Natural killer cell (primary cell): ENCODE measurements at regions not wholly inside any gene's neighbourhood (a gene's known extent, or its start where the extent isn't known, plus 50 kb on each side); places are given as distances from the start of the nearest gene placed in this dataset.

Source experiments
- ATAC-seq, 3 donors: fragments of 150-1000 bp in 2 of 3; fragments of 200-7000 bp in 1 of 3; cut with Tn5 transposase; 1 replicate in 1 of 3; 2 replicates in 2 of 3; pipeline ENCODE4 v1.10.0; 2021; ENCODE audit warnings: mild to moderate bottlenecking in 2 of 3, moderate library complexity in 2 of 3
- DNase-seq, 2 donors: peaks; one replicate each; pipeline versions ENCODE4 v3.0.0 to v3.0.0-alpha.2; 2013 to 2021; ENCODE audit warnings: mixed read lengths in 1 of 2
- H3K27ac ChIP-seq: one replicate; pipeline ENCODE4 v1.5.1; 2013; ENCODE audit warnings: mild to moderate bottlenecking, low read length
- H3K27me3 ChIP-seq: one replicate; pipeline ENCODE4 v1.6.1; 2013; ENCODE audit warnings: low read length; ENCODE audit not compliant: control insufficient read depth, insufficient read depth
- H3K36me3 ChIP-seq: one replicate; pipeline ENCODE4 v1.6.1; 2013; ENCODE audit warnings: low read length; ENCODE audit not compliant: control insufficient read depth, insufficient read depth
- H3K4me1 ChIP-seq: one replicate; pipeline ENCODE4 v1.6.1; 2013; ENCODE audit warnings: low read length; ENCODE audit not compliant: control insufficient read depth, insufficient read depth
- H3K4me3 ChIP-seq: one replicate; pipeline ENCODE4 v1.5.1; 2013; ENCODE audit warnings: low read length
- H3K9me3 ChIP-seq: one replicate; pipeline ENCODE4 v1.6.1; 2013; ENCODE audit warnings: low read length; ENCODE audit not compliant: control insufficient read depth, insufficient read depth
- H3K27ac Mint-ChIP-seq, 2 donors: one replicate each; pipeline ENCODE4 v1.8.0; 2022; ENCODE audit warnings: mild to moderate bottlenecking in 2 of 2, mixed read lengths in 2 of 2, moderate library complexity in 1 of 2
- H3K27me3 Mint-ChIP-seq, 2 donors: one replicate each; pipeline ENCODE4 v1.8.0; 2022; ENCODE audit warnings: low read depth in 2 of 2, mixed read lengths in 2 of 2
- H3K36me3 Mint-ChIP-seq: one replicate; pipeline ENCODE4 v1.8.0; 2022; ENCODE audit warnings: mixed read lengths
- H3K4me1 Mint-ChIP-seq, 2 donors: one replicate each; pipeline ENCODE4 v1.8.0; 2022; ENCODE audit warnings: mixed read lengths in 2 of 2
- H3K4me3 Mint-ChIP-seq: one replicate; pipeline ENCODE4 v1.8.0; 2022; ENCODE audit warnings: mild to moderate bottlenecking, moderate library complexity, mixed read lengths
- H3K9me3 Mint-ChIP-seq, 2 donors: one replicate each; pipeline ENCODE4 v1.8.0; 2022; ENCODE audit warnings: mixed read lengths in 2 of 2
- WGBS: methylation state at CpG from one replicate; pipeline ENCODE4 v1.1.7; 2013; ENCODE audit warnings: missing lambda C conversion rate; ENCODE audit not compliant: insufficient coverage; 5-methylcytosine and 5-hydroxymethylcytosine counted together
- intact Hi-C: fragments of 100-400 bp; cut with micrococcal nuclease; formaldehyde crosslinking; loops from one replicate; pipeline ENCODE4 v1.14.2; 2022
- TF ChIP-seq, protein P1 (sequence below): fragments of 200-600 bp; IDR thresholded peaks from one replicate; pipeline ENCODE4 v1.8.0; 2022; ENCODE audit warnings: antibody characterized with exemption

DNA sequence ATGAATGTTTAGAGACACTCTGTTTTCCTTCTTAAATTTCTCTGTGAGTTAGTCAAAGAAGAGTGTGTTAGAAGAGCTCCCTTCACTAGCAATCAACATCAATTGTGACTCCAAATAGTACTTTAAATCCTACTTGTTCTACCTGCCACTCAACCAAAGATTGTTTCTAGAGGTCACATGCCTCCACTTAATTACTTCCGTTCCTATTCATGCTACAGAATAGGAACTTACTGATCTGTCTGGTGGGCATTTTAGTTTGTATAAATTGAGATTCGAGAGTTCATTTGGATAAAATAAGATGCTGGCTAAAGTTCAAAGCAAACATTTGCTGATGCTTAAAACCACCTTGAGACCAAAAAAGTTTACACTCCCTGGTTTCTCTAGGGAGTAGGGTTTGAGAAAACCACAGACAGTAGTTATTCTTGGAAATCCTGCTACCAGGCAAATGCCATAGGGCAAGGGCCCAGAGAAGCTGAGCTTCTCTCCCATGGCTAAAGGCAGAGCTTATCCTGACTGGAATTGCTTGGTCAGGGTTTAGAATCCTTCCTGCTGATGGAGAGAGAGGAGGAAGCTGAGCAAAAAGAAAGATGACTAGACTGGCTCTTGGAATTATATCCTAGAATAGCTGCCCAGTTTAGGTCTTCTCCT, 389.6 kb upstream of the ATP2B1 start:
- H3K9me3 Mint-ChIP-seq: no peaks in the 10 kb centered on the region
- ATAC-seq (no peak), DNase-seq (no peak)
- Histone ChIP-seq H3K36me3 (no peaks in the 10 kb centered on the region), H3K9me3 (no peaks in the 10 kb centered on the region), H3K27me3 (no peaks in the 10 kb centered on the region), H3K27ac (no peak overlapping the region), H3K4me1 (no peaks in the 10 kb centered on the region), H3K4me3 (no peak overlapping the region)
- 50% methylated on average over 1 of the region's 2 CpGs for WGBS
- H3K27me3 Mint-ChIP-seq: peaks cover 2 to 4% of the 10 kb centered on the region in 2 donors
- TF ChIP-seq, protein P1, sequence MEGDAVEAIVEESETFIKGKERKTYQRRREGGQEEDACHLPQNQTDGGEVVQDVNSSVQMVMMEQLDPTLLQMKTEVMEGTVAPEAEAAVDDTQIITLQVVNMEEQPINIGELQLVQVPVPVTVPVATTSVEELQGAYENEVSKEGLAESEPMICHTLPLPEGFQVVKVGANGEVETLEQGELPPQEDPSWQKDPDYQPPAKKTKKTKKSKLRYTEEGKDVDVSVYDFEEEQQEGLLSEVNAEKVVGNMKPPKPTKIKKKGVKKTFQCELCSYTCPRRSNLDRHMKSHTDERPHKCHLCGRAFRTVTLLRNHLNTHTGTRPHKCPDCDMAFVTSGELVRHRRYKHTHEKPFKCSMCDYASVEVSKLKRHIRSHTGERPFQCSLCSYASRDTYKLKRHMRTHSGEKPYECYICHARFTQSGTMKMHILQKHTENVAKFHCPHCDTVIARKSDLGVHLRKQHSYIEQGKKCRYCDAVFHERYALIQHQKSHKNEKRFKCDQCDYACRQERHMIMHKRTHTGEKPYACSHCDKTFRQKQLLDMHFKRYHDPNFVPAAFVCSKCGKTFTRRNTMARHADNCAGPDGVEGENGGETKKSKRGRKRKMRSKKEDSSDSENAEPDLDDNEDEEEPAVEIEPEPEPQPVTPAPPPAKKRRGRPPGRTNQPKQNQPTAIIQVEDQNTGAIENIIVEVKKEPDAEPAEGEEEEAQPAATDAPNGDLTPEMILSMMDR: no peak
- no peaks in the 10 kb centered on the region for H3K36me3 Mint-ChIP-seq
- intact Hi-C loops: no loop called here
- peaks cover 0 to 4% of the 10 kb centered on the region in 2 donors for H3K4me1 Mint-ChIP-seq
- H3K27ac Mint-ChIP-seq: no peak overlapping the region
- no peak overlapping the region for H3K4me3 Mint-ChIP-seq

DNA sequence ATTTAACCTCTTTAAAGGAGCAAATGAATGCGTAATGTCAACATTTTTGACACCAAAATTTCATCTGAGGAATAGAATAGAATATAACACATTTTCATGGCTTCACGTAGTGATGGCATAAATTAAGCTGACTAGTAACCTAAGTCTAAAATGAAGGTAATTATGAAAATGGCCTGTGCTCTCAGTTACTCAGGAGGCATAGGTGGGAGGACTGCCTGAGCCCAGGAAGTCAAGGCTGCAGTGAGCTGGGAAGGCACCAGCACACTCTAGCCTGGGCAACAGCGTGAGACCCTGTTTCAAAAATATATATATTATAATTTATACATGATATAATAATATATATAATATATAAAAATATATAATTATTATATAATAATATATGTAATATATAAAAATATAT, 383.2 kb upstream of the ATP2B1 start:
- ATAC-seq (no peak), DNase-seq (no peak)
- Mint-ChIP-seq H3K27me3 (no peaks in the 10 kb centered on the region), H3K4me1 (peaks cover 0 to 10% of the 10 kb centered on the region in 2 donors), H3K27ac (no peak overlapping the region), H3K9me3 (no peaks in the 10 kb centered on the region), H3K36me3 (no peaks in the 10 kb centered on the region), H3K4me3 (no peak overlapping the region)
- no peaks in the 10 kb centered on the region for H3K4me1 ChIP-seq
- TF ChIP-seq, protein P1: no peak
- H3K27ac ChIP-seq: no peak overlapping the region
- intact Hi-C loops: no loop called here
- no peaks in the 10 kb centered on the region for H3K36me3 ChIP-seq
- no peaks in the 10 kb centered on the region for H3K9me3 ChIP-seq
- no peak overlapping the region for H3K4me3 ChIP-seq
- whole genome bisulfite sequencing: 90% methylated on average over 1 of the region's 3 CpGs
- no peaks in the 10 kb centered on the region for H3K27me3 ChIP-seq

DNA sequence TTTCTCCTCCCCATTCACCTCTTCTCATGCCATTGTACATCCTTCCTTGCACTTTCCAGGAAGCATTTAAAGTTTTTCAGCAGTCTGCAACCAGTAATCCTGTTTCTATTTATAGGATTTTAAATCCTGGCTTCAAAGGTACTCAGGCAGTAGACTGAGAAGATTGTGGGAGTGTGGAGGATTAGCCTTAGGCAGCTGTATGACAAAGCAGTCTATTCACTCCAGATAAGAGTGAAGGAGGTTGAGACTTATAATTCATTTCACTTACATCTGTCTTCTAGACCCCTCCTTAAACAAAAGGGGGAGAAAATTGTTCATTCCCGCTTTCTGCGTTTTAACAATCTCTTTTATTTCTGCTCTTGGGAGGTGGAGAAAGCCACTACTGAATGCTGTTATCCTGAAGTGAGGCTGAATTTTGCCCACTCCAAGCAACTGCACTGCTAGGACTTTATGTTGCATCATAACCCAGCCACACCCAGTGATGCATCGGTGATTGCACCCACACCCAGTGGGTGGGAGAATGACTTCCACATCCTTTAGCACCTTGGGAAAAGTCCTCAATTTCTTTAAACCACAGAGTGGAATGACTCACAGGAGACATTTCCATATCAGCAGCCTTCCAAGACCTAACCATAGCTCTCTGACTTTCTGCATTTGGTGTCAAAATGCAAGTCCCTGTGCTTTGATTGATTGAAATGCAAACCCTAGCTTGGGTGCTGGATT, 382.5 kb upstream of the ATP2B1 start:
- DNase-seq (no peak), ATAC-seq (peak in 1 of 3 donors; percentile 40)
- H3K27me3 Mint-ChIP-seq: no peaks in the 10 kb centered on the region
- Histone ChIP-seq H3K27me3 (no peaks in the 10 kb centered on the region), H3K4me1 (no peaks in the 10 kb centered on the region), H3K36me3 (no peaks in the 10 kb centered on the region), H3K9me3 (no peaks in the 10 kb centered on the region), H3K4me3 (no peak overlapping the region), H3K27ac (no peak overlapping the region)
- no peaks in the 10 kb centered on the region for H3K36me3 Mint-ChIP-seq
- 75% methylated on average over 2 of the region's 3 CpGs for WGBS
- TF ChIP-seq, protein P1: no peak
- peaks cover 0 to 10% of the 10 kb centered on the region in 2 donors for H3K4me1 Mint-ChIP-seq
- intact Hi-C loops: no loop called here
- H3K27ac Mint-ChIP-seq: no peak overlapping the region
- no peak overlapping the region for H3K4me3 Mint-ChIP-seq
- no peaks in the 10 kb centered on the region for H3K9me3 Mint-ChIP-seq
